K562 (cell line): ENCODE measurements at regions not wholly inside any gene's neighbourhood (a gene's known extent, or its start where the extent isn't known, plus 50 kb on each side); places are given as distances from the start of the nearest gene placed in this dataset.
"Not testable (repeated sequence)": the region's sequence is repeated elsewhere in the genome, so short reads cannot be mapped to it uniquely, and the experiment has no call there.

Experiments used
- ATF1 ChIP-seq, 2 experiments: fragments of 450-650 bp in 1 of 2; IDR thresholded peaks; 2 replicates each; pipeline ENCODE4 v1.6.1; 2016; ENCODE audit warnings: missing compliant biosample characterization in 1 of 2, missing genetic modification characterization in 1 of 2
- BHLHE40 ChIP-seq: IDR thresholded peaks from 2 replicates; pipeline ENCODE4 v1.6.1; 2011; ENCODE audit warnings: low read length, improper control_type of control experiment
- CCNT2 ChIP-seq: IDR thresholded peaks from 2 replicates; pipeline ENCODE4 v1.6.1; 2011; ENCODE audit warnings: borderline replicate concordance, low read depth, mild to moderate bottlenecking, moderate library complexity, mixed read lengths, low read length; ENCODE audit not compliant: insufficient read length; ENCODE audit errors: extremely low read depth
- CREM ChIP-seq: IDR thresholded peaks from 2 replicates; pipeline ENCODE4 v1.6.1; 2014; ENCODE audit warnings: antibody characterized with exemption, low read depth
- FOXK2 ChIP-seq, 2 experiments: fragments of 450-650 bp; IDR thresholded peaks in 1 of 2; conservative IDR thresholded peaks in 1 of 2; 2 replicates each; pipeline ENCODE4 v1.6.1; 2016; ENCODE audit warnings: low read depth in 2 of 2, mild to moderate bottlenecking in 1 of 2
- HDAC2 ChIP-seq: fragments of 450-650 bp; IDR thresholded peaks from 2 replicates; pipeline ENCODE4 v1.6.1; 2016; ENCODE audit warnings: mild to moderate bottlenecking
- L3MBTL2 ChIP-seq: fragments of 450-650 bp; IDR thresholded peaks from 2 replicates; pipeline ENCODE4 v1.6.1; 2016; ENCODE audit warnings: mild to moderate bottlenecking, moderate library complexity
- NCOA1 ChIP-seq: fragments of 450-650 bp; IDR thresholded peaks from 2 replicates; pipeline ENCODE4 v1.6.1; 2016; ENCODE audit warnings: low read depth
- POLR2AphosphoS5 ChIP-seq: IDR thresholded peaks from 2 replicates; pipeline ENCODE4 v1.6.1; 2011; ENCODE audit warnings: mild to moderate bottlenecking, low read depth, low read length, moderate library complexity; ENCODE audit not compliant: control insufficient read depth, insufficient read depth
- SMAD4 ChIP-seq: fragments of 250-450 bp; sonication (Bioruptor Pico); conservative IDR thresholded peaks from 2 replicates; pipeline ENCODE4 v1.8.0; 2021; ENCODE audit warnings: inconsistent platforms, mild to moderate bottlenecking, moderate library complexity
- SMARCA4 ChIP-seq: fragments of 450-650 bp; IDR thresholded peaks from 2 replicates; pipeline ENCODE4 v1.6.1; 2016
- STAT5A ChIP-seq: IDR thresholded peaks from 2 replicates; pipeline ENCODE4 v1.6.1; 2012; ENCODE audit warnings: low read length, inconsistent platforms, borderline replicate concordance
- ZBTB33 ChIP-seq: sonication (generic); formaldehyde crosslinking; IDR thresholded peaks from 2 replicates; pipeline ENCODE4 v1.8.1; 2023; ENCODE audit warnings: mild to moderate bottlenecking, missing genetic modification reagents
- ZMIZ1 ChIP-seq, 2 experiments: fragments of 150-350 bp in 1 of 2; IDR thresholded peaks; 2 replicates each; pipeline ENCODE4 v1.6.1; 2012 to 2016; ENCODE audit warnings: low read depth in 2 of 2, low read length in 2 of 2, mild to moderate bottlenecking in 1 of 2, moderate library complexity in 1 of 2
- ZNF589 ChIP-seq: fragments of 200-800 bp; sonication (Bioruptor generic); IDR thresholded peaks from 2 replicates; pipeline ENCODE4 v1.6.1; 2016; ENCODE audit warnings: low read depth, missing genetic modification characterization, missing compliant biosample characterization

GRCh38 chr6:135110261-135110781, 55.7 kb upstream of the HBS1L start (continued):
- TF ChIP-seq BHLHE40, result peak; percentile 52
- TF ChIP-seq CREM, result peak; percentile 46; the same call in 1 of the 2 replicates
- peak; percentile 84 for TF ChIP-seq STAT5A
- TF ChIP-seq ZBTB33 (CRISPR knock-in tag), result peak; percentile 78
- TF ChIP-seq ZNF589, result 0 out of 2 replicates have a peak, but pooled peaks have one; percentile 41
- TF ChIP-seq SMARCA4, result peak; percentile 93
- TF ChIP-seq HDAC2, result peak; percentile 71; the same call in 1 of the 2 replicates
- peak; percentile 72 for TF ChIP-seq SMAD4 (CRISPR knock-in tag)
- TF ChIP-seq POLR2AphosphoS5, result peak; percentile 86
- TF ChIP-seq CCNT2, result peak; percentile 56
- 0 out of 2 replicates have a peak, but pooled peaks have one; percentile 22 for TF ChIP-seq L3MBTL2
- peak in 1 of 2 experiments; percentile 86; a peak in 2 of 4 replicates for TF ChIP-seq ZMIZ1 (IDR thresholded peaks at IDR 0.05; ENCODE audit: low read depth in 2 of 2, low read length in 2 of 2)
- TF ChIP-seq NCOA1, result peak; percentile 65; the same call in 1 of the 2 replicates
- not testable (repeated sequence) for TF ChIP-seq ATF1 (CRISPR knock-in tag; IDR thresholded peaks at IDR 0.05)
- TF ChIP-seq ATF1 (tag; IDR thresholded peaks at IDR 0.05), result peak; percentile 57
- TF ChIP-seq FOXK2 (conservative IDR thresholded peaks at IDR 0.05 in 1 of 2, IDR thresholded peaks at IDR 0.05 in 1 of 2; ENCODE audit: low read depth in 2 of 2), result peak; percentile 54 to 67; a peak in 2 of 4 replicates
